ENCODE measurements at regions not wholly inside any gene's neighbourhood (a gene's known extent, or its start where the extent isn't known, plus 50 kb on each side); places are given as distances from the start of the nearest gene placed in this dataset.

- CTCF ChIA-PET = no interaction called here
- intact Hi-C loops (cut with micrococcal nuclease; ENCODE audit: unreplicated experiment) = no loop called here
- BruUV-seq (replicated peaks) = no TSS peak
- POLR2A ChIA-PET = no interaction called here
- in situ Hi-C loops (cut with HindIII; ENCODE audit: low pct_unique_long_range_greater_than_20kb, low sequenced_read_pairs) = no loop called here
- Histone ChIP-seq H3K36me3 (ENCODE audit: control insufficient read depth, insufficient read depth, low read length) (no peaks in the 10 kb centered on the region), H3K9me3 (ENCODE audit: control insufficient read depth, insufficient read depth, low read depth, low read length) (no peaks in the 10 kb centered on the region), H3K27ac (ENCODE audit: low read length) (no peak overlapping the region), H3K4me1 (ENCODE audit: control insufficient read depth, insufficient read depth, low read length) (no peaks in the 10 kb centered on the region), H3K4me3 (ENCODE audit: low read depth in 2 of 2, low read length in 2 of 2) (no peak overlapping the region), H3K27me3 (ENCODE audit: control insufficient read depth, insufficient read depth, low read length) (no peaks in the 10 kb centered on the region)
- ATAC-seq (no peak), DNase-seq (ENCODE audit: low read depth, low spot score) (no peak)
- TF ChIP-seq CTCF (IDR thresholded peaks at IDR 0.05) = no peak
- TF ChIP-seq TCF7L2 (IDR thresholded peaks at IDR 0.05; ENCODE audit: low read depth, low read length) = no peak
- no peak for TF ChIP-seq POLR2AphosphoS5 (IDR thresholded peaks at IDR 0.05; ENCODE audit: low read depth, low read length)
- TF ChIP-seq SIN3A (IDR thresholded peaks at IDR 0.05; ENCODE audit: borderline replicate concordance, insufficient read depth, low read depth, low read length) = no peak
- no peak for TF ChIP-seq REST (IDR thresholded peaks at IDR 0.05; ENCODE audit: insufficient read depth in 1 of 2, low read depth in 2 of 2, low read length in 1 of 2)
These were observed 102.8 kb upstream of the SLC14A2 start for GRCh38 chr18:45512363-45512953.

- H3K27ac ChIP-seq (ENCODE audit: low read length) = no peak overlapping the region
- ATAC-seq = no peak
- BruUV-seq (replicated peaks) = no TSS peak
- in situ Hi-C loops (cut with HindIII; ENCODE audit: low pct_unique_long_range_greater_than_20kb, low sequenced_read_pairs) = no loop called here
- intact Hi-C loops (cut with micrococcal nuclease; ENCODE audit: unreplicated experiment) = no loop called here
- no peaks in the 10 kb centered on the region for H3K9me3 ChIP-seq (ENCODE audit: control insufficient read depth, insufficient read depth, low read depth, low read length)
- ChIA-PET POLR2A (no interaction called here), CTCF (no interaction called here)
- TF ChIP-seq TCF7L2 (IDR thresholded peaks at IDR 0.05; ENCODE audit: low read depth, low read length) (no peak), POLR2AphosphoS5 (IDR thresholded peaks at IDR 0.05; ENCODE audit: low read depth, low read length) (no peak), CTCF (IDR thresholded peaks at IDR 0.05) (no peak), REST (IDR thresholded peaks at IDR 0.05; ENCODE audit: insufficient read depth in 1 of 2, low read depth in 2 of 2, low read length in 1 of 2) (no peak), SIN3A (IDR thresholded peaks at IDR 0.05; ENCODE audit: borderline replicate concordance, insufficient read depth, low read depth, low read length) (no peak)
- H3K27me3 ChIP-seq (ENCODE audit: control insufficient read depth, insufficient read depth, low read length) = no peaks in the 10 kb centered on the region
- no peaks in the 10 kb centered on the region for H3K4me1 ChIP-seq (ENCODE audit: control insufficient read depth, insufficient read depth, low read length)
- no peaks in the 10 kb centered on the region for H3K36me3 ChIP-seq (ENCODE audit: control insufficient read depth, insufficient read depth, low read length)
- no peak for DNase-seq (ENCODE audit: low read depth, low spot score)
- H3K4me3 ChIP-seq (ENCODE audit: low read depth in 2 of 2, low read length in 2 of 2) = no peak overlapping the region
These were observed 98.0 kb upstream of the SLC14A2 start for GRCh38 chr18:45517181-45517741.

Measured in Panc1 (cell line).